DND-41 (cell line): ENCODE measurements at regions not wholly inside any gene's neighbourhood (a gene's known extent, or its start where the extent isn't known, plus 50 kb on each side); places are given as distances from the start of the nearest gene placed in this dataset.

Source experiments
- EZH2 ChIP-seq: IDR thresholded peaks from 3 replicates; pipeline ENCODE4 v1.6.1; 2012; ENCODE audit warnings: borderline replicate concordance, low read depth, mild to moderate bottlenecking, moderate library complexity, low read length, inconsistent platforms; ENCODE audit not compliant: severe bottlenecking
- TF ChIP-seq, protein P1 (sequence below): IDR thresholded peaks from 2 replicates; pipeline ENCODE4 v1.5.1; 2012; ENCODE audit warnings: borderline replicate concordance, low read length, moderate library complexity, mild to moderate bottlenecking; ENCODE audit not compliant: poor library complexity, severe bottlenecking; ENCODE audit errors: extremely low read depth

DNA sequence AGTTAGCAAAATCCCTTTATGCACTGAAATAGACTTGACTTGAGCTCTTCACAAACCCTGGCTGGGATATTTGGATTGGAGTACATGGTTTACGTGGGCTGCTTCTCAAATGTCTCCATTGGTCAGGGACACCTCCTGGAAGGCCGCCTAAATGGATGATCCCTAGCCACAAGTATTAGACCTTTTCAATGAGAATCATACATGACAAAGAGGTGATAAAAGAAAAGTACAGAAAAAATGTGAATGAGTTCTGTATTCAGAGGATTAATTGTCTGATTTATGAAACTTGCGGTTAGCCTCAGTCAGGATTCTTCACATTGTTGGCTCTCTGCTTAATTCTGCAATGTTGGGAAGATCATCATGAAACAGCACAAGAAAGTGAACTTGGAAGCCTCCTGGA lies 752.8 kb upstream of the ADAMTS16 start:
- TF ChIP-seq, protein P1, sequence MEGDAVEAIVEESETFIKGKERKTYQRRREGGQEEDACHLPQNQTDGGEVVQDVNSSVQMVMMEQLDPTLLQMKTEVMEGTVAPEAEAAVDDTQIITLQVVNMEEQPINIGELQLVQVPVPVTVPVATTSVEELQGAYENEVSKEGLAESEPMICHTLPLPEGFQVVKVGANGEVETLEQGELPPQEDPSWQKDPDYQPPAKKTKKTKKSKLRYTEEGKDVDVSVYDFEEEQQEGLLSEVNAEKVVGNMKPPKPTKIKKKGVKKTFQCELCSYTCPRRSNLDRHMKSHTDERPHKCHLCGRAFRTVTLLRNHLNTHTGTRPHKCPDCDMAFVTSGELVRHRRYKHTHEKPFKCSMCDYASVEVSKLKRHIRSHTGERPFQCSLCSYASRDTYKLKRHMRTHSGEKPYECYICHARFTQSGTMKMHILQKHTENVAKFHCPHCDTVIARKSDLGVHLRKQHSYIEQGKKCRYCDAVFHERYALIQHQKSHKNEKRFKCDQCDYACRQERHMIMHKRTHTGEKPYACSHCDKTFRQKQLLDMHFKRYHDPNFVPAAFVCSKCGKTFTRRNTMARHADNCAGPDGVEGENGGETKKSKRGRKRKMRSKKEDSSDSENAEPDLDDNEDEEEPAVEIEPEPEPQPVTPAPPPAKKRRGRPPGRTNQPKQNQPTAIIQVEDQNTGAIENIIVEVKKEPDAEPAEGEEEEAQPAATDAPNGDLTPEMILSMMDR = no peak
- no peak for TF ChIP-seq EZH2
